ENCODE measurements at regions not wholly inside any gene's neighbourhood (a gene's known extent, or its start where the extent isn't known, plus 50 kb on each side); places are given as distances from the start of the nearest gene placed in this dataset.

DNA sequence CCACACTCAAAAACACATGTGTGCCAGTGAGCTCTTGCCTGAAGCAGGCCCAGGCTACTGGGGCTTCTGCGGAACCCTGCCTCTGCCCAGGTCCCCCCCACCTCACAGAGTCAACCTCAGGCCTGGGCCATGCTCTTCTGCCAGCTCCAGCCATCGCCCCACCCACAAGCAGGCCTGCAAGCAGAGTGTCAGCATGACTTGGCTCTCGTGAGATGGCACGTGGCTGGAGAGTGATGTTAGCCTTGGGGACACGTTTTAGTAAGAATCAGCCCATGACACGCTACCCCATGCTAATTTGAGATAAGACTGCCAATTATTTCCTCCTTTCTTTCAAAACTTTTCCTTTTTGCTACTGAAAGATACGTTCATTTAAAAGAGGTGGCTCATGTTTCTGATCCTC is 351.7 kb downstream of the IRX2 start:
- DNase-seq (ENCODE audit: low read depth) = no peak
- TF ChIP-seq, protein P1, sequence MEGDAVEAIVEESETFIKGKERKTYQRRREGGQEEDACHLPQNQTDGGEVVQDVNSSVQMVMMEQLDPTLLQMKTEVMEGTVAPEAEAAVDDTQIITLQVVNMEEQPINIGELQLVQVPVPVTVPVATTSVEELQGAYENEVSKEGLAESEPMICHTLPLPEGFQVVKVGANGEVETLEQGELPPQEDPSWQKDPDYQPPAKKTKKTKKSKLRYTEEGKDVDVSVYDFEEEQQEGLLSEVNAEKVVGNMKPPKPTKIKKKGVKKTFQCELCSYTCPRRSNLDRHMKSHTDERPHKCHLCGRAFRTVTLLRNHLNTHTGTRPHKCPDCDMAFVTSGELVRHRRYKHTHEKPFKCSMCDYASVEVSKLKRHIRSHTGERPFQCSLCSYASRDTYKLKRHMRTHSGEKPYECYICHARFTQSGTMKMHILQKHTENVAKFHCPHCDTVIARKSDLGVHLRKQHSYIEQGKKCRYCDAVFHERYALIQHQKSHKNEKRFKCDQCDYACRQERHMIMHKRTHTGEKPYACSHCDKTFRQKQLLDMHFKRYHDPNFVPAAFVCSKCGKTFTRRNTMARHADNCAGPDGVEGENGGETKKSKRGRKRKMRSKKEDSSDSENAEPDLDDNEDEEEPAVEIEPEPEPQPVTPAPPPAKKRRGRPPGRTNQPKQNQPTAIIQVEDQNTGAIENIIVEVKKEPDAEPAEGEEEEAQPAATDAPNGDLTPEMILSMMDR (IDR thresholded peaks at IDR 0.05; ENCODE audit: control insufficient read depth, extremely low read depth, insufficient read depth) = no peak
- no peak overlapping the region for H3K4me3 ChIP-seq (ENCODE audit: low read depth, low read length)

DNA sequence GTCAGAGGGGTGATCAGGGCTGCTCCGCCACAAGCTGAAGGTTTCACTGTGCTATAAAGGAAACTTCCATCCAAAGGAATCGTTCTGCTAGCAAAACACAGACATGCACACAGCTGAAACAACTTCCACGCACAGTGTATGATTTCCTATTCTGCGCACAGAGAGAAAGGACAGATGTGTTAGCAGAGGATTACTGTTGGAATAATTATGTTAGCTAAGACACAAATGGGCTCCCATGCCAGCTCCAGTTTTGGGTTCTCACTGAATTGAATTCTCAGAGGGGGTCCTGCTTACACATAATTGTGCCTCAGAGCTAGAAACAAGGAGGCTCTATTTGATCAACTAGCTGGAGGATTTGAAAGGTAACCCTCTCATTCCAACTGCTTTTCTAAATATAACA is 352.4 kb downstream of the IRX2 start:
- TF ChIP-seq, protein P1 (IDR thresholded peaks at IDR 0.05; ENCODE audit: control insufficient read depth, extremely low read depth, insufficient read depth) = no peak
- H3K4me3 ChIP-seq (ENCODE audit: low read depth, low read length) = no peak overlapping the region
- DNase-seq (ENCODE audit: low read depth) = no peak

DNA sequence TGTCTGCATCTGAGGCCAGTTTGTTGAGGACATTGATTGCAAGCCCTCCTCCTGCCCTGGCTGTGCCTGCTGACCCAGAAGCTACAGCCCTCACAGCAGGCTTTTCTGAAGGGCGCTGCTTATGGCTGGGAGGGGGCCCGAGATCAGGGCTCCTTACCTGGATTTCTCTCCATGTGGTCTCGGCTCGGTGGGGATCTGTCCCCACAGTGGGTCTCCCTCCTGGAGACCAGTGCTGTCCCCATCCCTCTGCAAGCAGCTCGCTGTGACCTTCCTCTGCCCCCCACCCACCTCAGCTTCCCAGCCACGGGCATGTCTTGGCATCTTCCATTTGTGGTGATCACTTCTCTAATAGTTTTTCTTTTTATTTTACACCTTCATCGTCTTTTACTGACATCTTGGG is 357.9 kb downstream of the IRX2 start:
- DNase-seq (ENCODE audit: low read depth) = no peak
- TF ChIP-seq, protein P1 (IDR thresholded peaks at IDR 0.05; ENCODE audit: control insufficient read depth, extremely low read depth, insufficient read depth) = no peak
- H3K4me3 ChIP-seq (ENCODE audit: low read depth, low read length) = no peak overlapping the region

DNA sequence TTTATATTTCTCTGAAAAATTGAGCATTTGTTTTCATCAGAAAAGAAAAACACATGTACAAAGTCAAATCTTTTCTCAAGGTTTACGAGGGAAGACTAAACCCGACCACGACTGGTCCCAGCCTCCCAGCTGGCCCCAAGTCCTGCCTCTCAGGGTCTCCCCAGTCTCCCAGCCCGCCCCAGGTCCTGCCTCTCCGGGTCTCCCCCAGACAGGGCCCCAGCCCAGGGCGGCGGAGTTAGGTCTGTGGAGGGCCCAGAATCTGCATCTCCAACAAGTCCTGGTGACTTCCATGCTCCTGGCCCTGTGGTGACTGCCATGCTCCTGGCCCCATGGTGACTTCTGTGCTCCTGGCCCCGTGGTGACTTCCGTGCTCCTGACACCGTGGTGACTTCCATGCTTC is 359.9 kb downstream of the IRX2 start:
- no peak overlapping the region for H3K4me3 ChIP-seq (ENCODE audit: low read depth, low read length)
- DNase-seq (ENCODE audit: low read depth) = no peak
- TF ChIP-seq, protein P1 (IDR thresholded peaks at IDR 0.05; ENCODE audit: control insufficient read depth, extremely low read depth, insufficient read depth) = no peak

DNA sequence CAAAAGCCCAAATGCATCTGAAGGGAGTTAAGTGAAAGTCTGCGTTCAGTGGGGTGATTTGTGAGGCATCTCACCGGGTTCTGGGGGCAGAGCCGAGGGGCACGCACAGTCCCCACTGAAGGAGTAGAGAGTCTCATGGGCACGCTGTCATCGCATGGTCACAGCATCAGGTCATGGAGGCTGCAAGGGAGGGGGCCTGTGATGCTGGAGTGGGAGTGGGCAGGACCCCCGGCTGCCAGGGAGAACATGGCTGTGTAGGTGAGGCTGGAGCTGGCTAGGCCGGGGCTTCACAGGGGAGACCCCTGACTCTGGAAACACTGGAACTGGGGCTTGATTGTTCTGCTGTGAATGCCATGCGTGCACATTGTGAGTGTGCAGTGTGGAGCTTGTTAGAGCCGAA is 360.5 kb downstream of the IRX2 start:
- TF ChIP-seq, protein P1 (IDR thresholded peaks at IDR 0.05; ENCODE audit: control insufficient read depth, extremely low read depth, insufficient read depth) = no peak
- no peak overlapping the region for H3K4me3 ChIP-seq (ENCODE audit: low read depth, low read length)
- DNase-seq (ENCODE audit: low read depth) = no peak

DNA sequence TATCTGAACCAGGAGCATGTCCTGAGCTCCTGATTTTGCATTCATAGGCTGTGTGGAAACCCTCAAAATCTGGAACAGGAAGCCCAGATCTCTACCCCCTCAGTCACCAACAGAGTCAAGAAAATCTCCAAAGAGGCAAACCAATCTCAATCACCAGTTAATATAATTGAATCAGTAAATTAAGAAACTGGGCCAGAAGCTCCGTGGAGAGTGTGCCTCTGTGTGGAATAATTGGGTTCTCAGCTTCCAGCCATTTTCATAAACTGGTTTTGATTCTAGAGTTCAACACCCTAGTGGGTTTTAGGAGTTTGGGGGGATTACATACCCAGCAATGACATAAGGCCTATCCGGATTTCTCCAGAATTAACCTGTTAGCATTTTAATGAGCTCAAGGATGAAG is 362.9 kb downstream of the IRX2 start:
- no peak for DNase-seq (ENCODE audit: low read depth)
- H3K4me3 ChIP-seq (ENCODE audit: low read depth, low read length) = no peak overlapping the region
- TF ChIP-seq, protein P1 (IDR thresholded peaks at IDR 0.05; ENCODE audit: control insufficient read depth, extremely low read depth, insufficient read depth) = no peak

DNA sequence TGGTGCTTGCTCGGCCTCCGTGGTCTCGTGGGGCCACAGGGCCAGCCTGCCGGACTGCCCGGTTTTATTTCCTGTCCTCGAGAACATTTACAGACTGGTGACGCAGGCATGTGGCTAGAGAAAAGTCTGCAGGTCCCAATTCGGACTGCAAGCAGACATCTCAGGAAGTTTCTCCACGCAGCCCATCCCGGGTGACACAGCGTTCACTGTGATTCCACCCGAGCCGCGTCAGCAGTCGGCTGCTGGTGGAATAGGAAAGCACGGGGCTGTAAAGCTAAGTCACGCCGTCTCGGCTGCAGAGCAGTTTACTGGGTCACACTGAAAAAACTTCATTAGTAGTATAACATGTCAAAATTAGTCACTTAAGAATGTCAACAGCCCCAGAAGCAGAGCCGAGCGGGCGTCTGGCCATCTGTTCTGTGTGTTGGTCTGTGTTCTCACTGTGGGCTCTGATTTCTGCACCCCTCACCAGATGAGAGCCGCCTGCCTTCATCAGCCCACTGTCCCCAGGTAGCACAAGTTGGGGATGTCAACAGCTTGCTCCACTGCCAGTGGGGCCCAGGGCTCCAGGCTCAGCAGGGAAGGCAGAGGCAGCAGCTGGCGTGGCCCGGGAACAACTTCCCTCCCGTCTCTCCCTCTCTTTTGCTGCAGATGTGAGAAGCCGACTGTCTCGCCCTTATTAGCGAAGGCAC is 363.7 kb downstream of the IRX2 start:
- H3K4me3 ChIP-seq (ENCODE audit: low read depth, low read length) = no peak overlapping the region
- TF ChIP-seq, protein P1 (IDR thresholded peaks at IDR 0.05; ENCODE audit: control insufficient read depth, extremely low read depth, insufficient read depth) = no peak
- DNase-seq (ENCODE audit: low read depth) = no peak
